Amniotic epithelial cell (primary cell): ENCODE measurements at regions not wholly inside any gene's neighbourhood (a gene's known extent, or its start where the extent isn't known, plus 50 kb on each side); places are given as distances from the start of the nearest gene placed in this dataset.

Experiments used
- DNase-seq: peaks from one replicate; pipeline ENCODE4 v3.0.0-alpha.2; 2010; ENCODE audit warnings: low read depth

- DNase-seq = no peak
Measured at GRCh38 chr1:34479731-34480130, 275.1 kb upstream of the GJB5 start.

DNA sequence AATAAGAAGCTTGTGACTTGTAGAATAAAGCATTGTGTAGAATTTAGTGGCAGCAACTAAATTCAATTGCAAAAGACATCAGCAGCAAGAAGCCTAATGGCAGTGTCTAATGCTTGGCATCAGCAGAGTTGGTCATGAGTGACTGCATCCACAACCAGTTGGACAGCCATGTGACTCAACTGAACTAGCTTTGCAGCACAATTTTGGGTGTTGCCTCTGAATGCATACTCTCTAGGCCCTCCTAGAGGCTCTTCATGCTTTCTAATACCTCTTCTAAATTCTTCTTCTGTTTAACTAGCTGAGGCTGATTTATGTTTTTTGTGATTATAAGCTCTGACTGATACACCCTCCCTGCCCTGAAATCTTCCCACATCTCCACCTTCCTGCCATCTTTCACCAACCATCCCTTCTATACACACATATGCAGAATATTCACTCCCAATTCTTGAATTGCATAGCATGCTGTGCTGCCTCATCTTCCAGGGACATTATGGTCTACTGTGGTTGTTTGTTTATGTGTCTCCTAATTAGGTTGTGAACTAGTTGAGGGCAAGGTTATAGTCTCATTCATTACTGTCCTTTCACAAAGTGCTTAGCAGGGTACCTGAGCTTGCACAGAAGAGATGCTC is 266.7 kb upstream of the GJB5 start:
- no peak for DNase-seq

- DNase-seq = no peak
Measured at GRCh38 chr1:34500451-34500850, 254.4 kb upstream of the GJB5 start.

DNA sequence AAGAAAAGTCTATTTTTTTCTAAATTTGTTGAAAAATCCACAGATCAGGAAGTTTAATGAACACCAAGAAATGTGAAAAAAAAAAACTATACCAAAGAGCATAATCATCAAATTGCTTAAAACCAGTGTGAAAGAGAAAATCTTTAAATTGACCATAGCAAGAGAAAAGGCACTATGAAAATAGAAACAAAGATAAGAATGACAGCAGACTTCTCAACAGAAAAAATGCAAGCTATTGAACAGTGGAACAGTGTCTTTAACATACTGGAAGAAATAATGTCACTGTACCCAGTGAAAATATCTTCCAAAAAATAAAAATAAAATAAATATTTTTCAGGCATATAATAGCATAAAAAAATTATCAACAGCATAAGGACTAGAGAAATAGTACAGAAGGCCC is 243.0 kb upstream of the GJB5 start:
- no peak for DNase-seq

- no peak for DNase-seq
Measured at GRCh38 chr1:34518146-34518699, 236.6 kb upstream of the GJB5 start.

GRCh38 chr1:34520111-34520510 is 234.7 kb upstream of the GJB5 start:
- DNase-seq = no peak

DNA sequence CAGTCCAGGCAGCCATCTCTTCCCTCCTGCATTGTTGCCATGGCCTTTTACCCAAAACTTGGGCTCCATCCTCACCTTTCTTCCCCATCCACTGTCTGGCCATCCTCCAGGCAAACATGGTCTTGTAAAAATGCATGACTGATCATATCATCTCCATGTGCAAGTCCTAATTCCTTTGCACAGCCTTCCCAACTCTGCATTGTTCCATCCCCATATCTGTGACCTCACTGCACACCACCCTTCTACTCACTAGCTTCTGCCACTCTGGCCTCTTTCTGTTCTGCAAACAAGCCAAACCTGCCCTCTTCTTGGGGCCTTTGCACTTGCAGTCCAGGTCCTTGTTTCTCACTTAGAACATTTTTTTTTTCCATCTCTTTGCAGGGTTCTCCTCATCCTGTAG is 230.1 kb upstream of the GJB5 start:
- no peak for DNase-seq

DNA sequence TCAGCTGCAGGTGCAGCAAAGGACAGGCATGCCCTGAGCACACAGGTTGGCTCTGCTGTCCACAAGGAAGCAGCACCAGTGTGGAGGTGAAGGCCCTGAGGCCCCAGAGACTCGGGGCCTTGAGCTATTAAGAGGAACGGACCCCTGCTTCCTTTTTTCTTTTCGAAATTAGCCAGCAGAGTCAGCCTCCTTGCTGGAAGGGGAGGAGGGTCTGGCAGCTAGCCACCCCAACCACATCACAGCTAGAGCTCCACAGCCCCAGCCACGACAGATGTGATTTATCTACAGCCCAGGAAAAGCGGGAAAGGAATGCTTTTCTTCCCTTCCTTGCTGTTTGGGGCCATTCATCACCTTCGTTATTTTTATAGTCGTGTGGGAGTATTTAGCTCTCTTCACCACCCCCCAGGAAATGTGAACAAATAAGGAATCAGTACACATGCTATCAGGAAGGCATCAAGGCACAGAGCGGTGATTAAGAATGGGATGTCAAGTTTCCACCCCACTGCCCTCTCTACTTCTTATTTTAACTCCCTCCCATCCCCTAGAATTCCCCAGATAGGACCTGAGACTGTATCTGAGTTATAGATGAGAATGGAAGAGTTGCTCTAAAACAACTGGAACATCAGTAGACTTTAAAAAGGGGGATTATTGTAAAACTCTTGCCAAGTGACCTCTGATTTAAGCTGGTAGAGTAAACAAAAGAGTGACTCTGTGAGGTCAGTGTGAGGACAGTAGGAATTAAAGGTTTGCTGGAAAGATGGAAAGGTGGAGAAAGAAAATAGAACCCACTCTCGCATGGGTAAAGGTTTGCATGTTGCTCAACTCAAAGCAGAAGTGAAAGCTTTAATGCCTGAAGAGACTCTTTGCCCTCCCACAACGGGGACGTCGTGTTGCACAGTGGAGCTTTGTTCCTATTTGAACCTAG is 224.7 kb upstream of the GJB5 start:
- DNase-seq = no peak

- no peak for DNase-seq
Measured at GRCh38 chr1:34532113-34532512, 222.7 kb upstream of the GJB5 start.

DNA sequence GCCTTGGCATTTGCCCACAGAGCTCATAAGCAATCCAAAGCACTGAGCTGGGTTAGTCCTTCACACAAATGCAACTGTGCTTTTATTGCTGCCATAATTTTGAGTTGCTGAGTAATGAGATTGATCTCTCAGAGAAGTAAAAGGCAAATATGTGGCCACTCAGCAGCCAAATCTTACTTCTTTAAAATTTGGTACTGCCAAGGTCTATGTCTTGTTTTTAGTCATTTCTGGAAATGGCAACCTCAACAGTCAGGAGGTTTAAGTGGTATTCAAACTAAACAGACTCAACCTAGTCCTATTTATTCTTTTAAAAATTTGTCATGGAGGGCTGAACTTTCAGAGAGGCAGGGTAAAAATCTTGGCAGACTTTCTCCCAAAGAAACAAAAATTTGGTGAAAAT is 216.4 kb upstream of the GJB5 start:
- DNase-seq = no peak

GRCh38 chr1:34547046-34547674 is 207.7 kb upstream of the GJB5 start:
- DNase-seq = no peak

- DNase-seq = no peak
Measured at GRCh38 chr1:34549199-34549598, 205.6 kb upstream of the GJB5 start.

DNA sequence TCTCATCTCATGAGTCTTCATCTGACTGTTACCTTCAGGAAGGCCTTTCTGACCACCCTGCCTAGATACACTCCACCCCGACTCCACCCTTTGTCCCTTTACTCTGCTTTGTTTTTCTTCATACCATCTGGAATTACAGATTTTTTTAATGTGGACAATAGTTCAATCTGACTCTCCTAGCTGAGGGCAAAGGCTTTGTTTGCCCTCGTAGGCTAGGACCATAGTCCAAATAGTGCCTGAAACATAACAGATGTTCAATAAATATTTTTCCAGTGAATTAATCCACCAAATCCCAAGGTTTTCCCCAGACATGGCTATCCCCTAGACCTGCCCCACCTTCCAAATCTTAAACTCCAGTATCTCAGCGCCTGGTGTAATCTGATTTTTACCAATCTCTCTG is 176.5 kb upstream of the GJB5 start:
- DNase-seq = no peak

GRCh38 chr1:34582356-34582755 is 172.5 kb upstream of the GJB5 start:
- no peak for DNase-seq

GRCh38 chr1:34587761-34588160 is 167.1 kb upstream of the GJB5 start:
- no peak for DNase-seq

DNA sequence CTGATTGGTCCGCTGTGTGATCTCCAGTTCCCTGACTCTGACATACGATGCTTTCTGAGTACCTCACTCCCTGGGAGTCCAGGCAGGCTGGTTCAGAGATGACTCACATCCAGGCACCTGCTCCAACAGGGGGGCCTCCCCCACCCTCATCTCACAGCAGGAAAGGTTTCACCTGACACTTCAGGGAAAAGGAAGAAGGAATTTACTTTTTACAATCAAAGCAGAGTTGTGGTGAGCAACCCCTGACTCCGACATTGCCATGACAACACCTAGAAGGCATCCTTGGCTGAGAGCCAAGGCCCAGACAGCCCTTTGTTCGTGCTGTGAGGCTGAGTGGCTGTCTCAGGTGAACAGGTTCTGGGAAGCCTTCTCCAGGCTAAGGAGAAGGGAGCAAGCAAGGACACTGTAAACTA is 164.6 kb upstream of the GJB5 start:
- DNase-seq = no peak

DNA sequence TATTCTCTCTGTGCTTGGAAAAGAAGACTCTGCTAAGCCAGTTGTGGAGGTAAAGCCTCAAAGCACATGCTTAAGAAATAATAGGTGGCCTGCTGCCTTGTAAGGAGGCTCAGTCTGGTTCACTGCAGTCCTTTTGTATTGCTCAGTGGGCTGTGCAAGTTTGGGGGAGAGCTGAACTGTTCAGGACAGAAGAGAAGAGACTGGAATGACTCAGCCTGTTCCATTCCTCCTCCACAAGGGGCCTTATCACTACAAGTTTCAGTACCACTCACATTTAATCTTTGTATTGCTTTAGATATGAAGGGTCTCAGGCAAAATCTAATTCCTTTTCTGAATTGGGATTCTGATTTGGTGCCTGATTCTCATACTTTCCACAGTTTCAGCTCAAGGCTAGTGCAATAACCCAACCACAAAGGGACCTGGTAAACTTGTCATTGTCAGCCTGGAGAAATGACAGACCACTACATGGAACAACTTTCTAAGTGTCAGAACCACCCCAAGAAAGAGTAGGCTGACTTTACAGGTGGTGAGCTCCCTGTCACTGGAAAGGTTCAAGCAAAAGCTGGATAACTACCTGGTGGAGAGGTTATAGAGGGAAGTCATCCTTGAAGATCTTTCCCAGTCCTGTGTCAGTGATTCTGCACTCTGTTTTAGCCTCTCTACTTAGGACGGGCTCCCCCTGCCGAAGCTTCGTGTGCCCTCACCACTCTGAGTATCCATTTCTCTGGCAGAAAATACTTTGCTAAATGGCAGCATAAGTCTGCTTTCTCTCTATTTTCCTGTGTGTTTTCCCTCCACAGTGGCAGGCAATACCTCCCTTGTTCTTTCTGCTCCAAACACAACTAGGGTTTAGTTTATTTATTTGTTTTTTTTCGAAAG is 162.9 kb upstream of the GJB5 start:
- no peak for DNase-seq

DNA sequence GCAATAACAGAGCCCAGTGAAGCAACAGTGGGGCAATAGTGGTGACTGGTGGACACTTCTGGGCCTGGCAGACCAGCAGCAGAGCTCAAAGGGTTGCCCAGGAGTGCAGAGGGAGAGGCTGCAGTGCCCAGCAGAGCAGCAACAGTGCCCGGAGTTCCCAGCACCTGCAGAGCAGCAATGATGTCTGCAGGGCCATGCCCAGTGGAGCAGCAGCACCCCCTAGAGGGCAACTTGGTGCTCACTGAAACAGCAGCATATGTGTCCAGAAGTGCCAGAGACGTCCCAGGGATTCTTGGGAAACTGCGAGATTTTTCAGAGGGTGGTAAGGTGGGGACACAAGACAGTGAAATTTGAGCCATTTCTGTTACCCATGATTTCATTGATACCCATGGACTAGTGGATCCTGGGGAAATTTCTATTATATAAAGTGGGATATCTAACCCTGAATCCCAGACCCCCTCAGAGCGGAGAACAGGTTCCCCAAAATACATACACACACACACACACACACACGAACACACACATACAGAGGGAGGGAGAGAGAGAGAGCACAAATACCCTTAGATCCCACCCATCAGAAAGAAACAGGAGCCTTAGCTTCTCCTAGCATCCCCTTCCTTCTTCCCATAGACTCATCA is 156.9 kb upstream of the GJB5 start:
- DNase-seq = no peak

DNA sequence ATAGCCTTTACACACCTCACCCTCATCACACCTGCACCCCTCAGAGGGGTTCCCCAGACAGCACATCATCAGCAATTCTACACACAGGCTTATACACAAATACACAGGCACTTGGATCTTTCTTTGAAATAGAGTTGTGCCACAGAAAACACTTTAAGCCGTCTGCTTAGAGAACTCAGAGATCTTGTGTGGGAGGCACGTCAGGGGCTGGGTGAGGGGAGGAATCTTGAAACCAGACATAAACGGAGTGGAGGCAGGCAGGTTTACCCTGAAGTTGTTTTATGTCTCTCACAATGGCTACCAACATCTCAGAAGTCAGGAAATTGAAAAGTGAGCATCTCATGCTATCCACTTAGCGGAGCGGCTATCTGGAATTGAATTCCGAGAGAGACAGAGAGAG is 151.9 kb upstream of the GJB5 start:
- no peak for DNase-seq

DNA sequence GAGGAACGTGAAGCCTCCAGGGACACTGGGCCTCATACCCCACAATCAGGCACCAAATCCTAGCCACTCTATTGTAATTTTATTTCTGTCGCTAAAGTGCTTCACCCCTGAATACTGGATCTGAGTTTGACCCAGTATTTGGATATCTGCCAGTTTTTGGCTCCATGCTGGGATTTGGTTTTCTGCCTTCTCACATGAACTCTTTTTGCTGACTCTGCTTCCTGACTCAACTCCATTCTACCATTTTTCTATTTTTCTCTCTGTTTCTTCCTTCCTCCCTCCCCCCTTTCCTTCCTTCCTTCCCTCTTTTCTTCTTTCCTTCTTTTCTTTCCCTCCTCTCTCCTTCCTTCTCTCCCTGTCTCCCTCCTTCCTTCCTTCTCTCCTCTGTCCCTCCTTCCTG is 151.3 kb upstream of the GJB5 start:
- DNase-seq = no peak

DNA sequence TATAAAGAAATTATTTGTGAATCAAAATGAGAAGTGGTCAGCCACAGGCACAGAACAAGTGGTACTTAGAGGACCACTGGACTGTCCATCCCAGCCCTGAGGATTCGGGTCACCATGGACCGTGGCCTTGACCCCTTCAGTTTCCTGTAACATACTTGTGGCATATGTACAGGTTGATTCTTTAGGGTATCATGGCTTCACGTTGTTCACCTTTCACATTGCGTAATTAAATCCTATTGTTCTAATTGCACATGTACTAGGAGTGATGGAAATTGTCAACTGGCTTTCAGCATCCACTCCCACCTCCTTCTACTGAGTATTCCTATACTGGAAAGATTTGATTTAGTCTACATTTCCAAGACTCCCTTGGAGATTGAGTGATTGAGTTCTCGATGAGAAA is 148.3 kb upstream of the GJB5 start:
- no peak for DNase-seq
